NCI-H748 treated with DMSO at 0.1 percent for 48 hours (cell line): ENCODE measurements at regions not wholly inside any gene's neighbourhood (a gene's known extent, or its start where the extent isn't known, plus 50 kb on each side); places are given as distances from the start of the nearest gene placed in this dataset.

Experiments used
- DNase-seq: peaks from one replicate; lab custom pipeline; 2025; lab: John Stamatoyannopoulos, UW

GRCh38 chr1:239601108-239601507, 214.7 kb downstream of the CHRM3 start:
- DNase-seq: no peak

- no peak for DNase-seq
Measured at GRCh38 chr1:239603530-239603929, 217.2 kb downstream of the CHRM3 start.

- no peak for DNase-seq
Measured at GRCh38 chr1:239606850-239607400, 220.6 kb downstream of the CHRM3 start.

GRCh38 chr1:239608469-239608868, 222.1 kb downstream of the CHRM3 start:
- DNase-seq: no peak

GRCh38 chr1:239612379-239612778, 226.0 kb downstream of the CHRM3 start:
- no peak for DNase-seq

- no peak for DNase-seq
Measured at GRCh38 chr1:239616673-239617072, 230.3 kb downstream of the CHRM3 start.

GRCh38 chr1:239617259-239617658, 230.9 kb downstream of the CHRM3 start:
- no peak for DNase-seq

GRCh38 chr1:239617731-239618130, 231.4 kb downstream of the CHRM3 start:
- no peak for DNase-seq

- no peak for DNase-seq
Measured at GRCh38 chr1:239619190-239619589, 232.8 kb downstream of the CHRM3 start.

- no peak for DNase-seq
Measured at GRCh38 chr1:239630767-239631166, 244.4 kb downstream of the CHRM3 start.

- DNase-seq: no peak
Measured at GRCh38 chr1:239633432-239633831, 247.1 kb downstream of the CHRM3 start.

- DNase-seq: no peak
Measured at GRCh38 chr1:239635276-239635675, 248.9 kb downstream of the CHRM3 start.

GRCh38 chr1:239636347-239636746, 250.0 kb downstream of the CHRM3 start:
- DNase-seq: no peak

GRCh38 chr1:239644604-239645003, 258.2 kb downstream of the CHRM3 start:
- no peak for DNase-seq

GRCh38 chr1:239647045-239647444, 260.7 kb downstream of the CHRM3 start:
- no peak for DNase-seq

- DNase-seq: no peak
Measured at GRCh38 chr1:239647964-239648632, 261.7 kb downstream of the CHRM3 start.

- no peak for DNase-seq
Measured at GRCh38 chr1:239655023-239655422, 268.7 kb downstream of the CHRM3 start.

- DNase-seq: no peak
Measured at GRCh38 chr1:239657291-239657690, 270.9 kb downstream of the CHRM3 start.

- no peak for DNase-seq
Measured at GRCh38 chr1:239662950-239663349, 276.6 kb downstream of the CHRM3 start.

- no peak for DNase-seq
Measured at GRCh38 chr1:239672256-239672655, 285.9 kb downstream of the CHRM3 start.

- DNase-seq: no peak
Measured at GRCh38 chr1:239675735-239676134, 289.4 kb downstream of the CHRM3 start.

GRCh38 chr1:239676522-239677273, 290.3 kb downstream of the CHRM3 start:
- DNase-seq: no peak

- DNase-seq: no peak
Measured at GRCh38 chr1:239677362-239677761, 291.0 kb downstream of the CHRM3 start.
